OCI-LY3 (cell line): ENCODE measurements at regions not wholly inside any gene's neighbourhood (a gene's known extent, or its start where the extent isn't known, plus 50 kb on each side); places are given as distances from the start of the nearest gene placed in this dataset.

Experiments used
- H2AFZ ChIP-seq: fragments of 200-600, 300-600 bp; shearing (Covaris generic); 2 replicates; pipeline ENCODE4 v1.6.0; 2014; ENCODE audit warnings: antibody characterized with exemption, low read depth, low read length
- H3K27ac ChIP-seq: fragments of 200-600, 300-600 bp; sonication (generic); 2 replicates; pipeline ENCODE4 v1.5.1; 2014; ENCODE audit warnings: mild to moderate bottlenecking, low read length, moderate library complexity, mixed read lengths
- H3K27me3 ChIP-seq: fragments of 200-600, 300-600 bp; sonication (generic); 2 replicates; pipeline ENCODE4 v1.6.1; 2014; ENCODE audit warnings: low read depth, low read length, mixed read lengths
- H3K36me3 ChIP-seq: fragments of 200-600, 300-600 bp; sonication (generic); replicated peaks from 2 replicates; pipeline ENCODE3; 2014; ENCODE audit warnings: low read depth, low read length, mixed read lengths
- H3K4me1 ChIP-seq: fragments of 300-600, 200-600 bp; sonication (generic); 2 replicates; pipeline ENCODE4 v1.6.1; 2014; ENCODE audit warnings: low read length, mixed read lengths
- H3K4me2 ChIP-seq: fragments of 200-600, 300-600 bp; sonication (generic); 2 replicates; pipeline ENCODE4 v1.6.1; 2014; ENCODE audit warnings: low read length, mixed read lengths
- H3K4me3 ChIP-seq: fragments of 300-600, 200-600 bp; sonication (generic); 2 replicates; pipeline ENCODE4 v1.5.1; 2014; ENCODE audit warnings: antibody characterized with exemption, mild to moderate bottlenecking, low read length, moderate library complexity
- H3K79me2 ChIP-seq: fragments of 300-600, 200-600 bp; shearing (Covaris generic); 2 replicates; pipeline ENCODE4 v1.6.1; 2014; ENCODE audit warnings: mild to moderate bottlenecking, low read length, mixed read lengths
- H3K9ac ChIP-seq: fragments of 300-600, 200-600 bp; shearing (Covaris generic); 2 replicates; pipeline ENCODE4 v1.6.0; 2014; ENCODE audit warnings: mild to moderate bottlenecking, low read length, moderate library complexity
- H3K9me3 ChIP-seq: fragments of 200-600, 300-600 bp; shearing (Covaris generic); 2 replicates; pipeline ENCODE4 v1.6.1; 2014; ENCODE audit warnings: low read length, mixed read lengths; ENCODE audit not compliant: insufficient read depth
- H4K20me1 ChIP-seq: fragments of 200-600, 300-600 bp; sonication (generic); 2 replicates; pipeline ENCODE4 v1.6.1; 2016; ENCODE audit warnings: low read length, mixed read lengths; ENCODE audit not compliant: insufficient read depth
- CTCF ChIP-seq: fragments of 200-600, 300-600 bp; sonication (generic); IDR thresholded peaks from 2 replicates; pipeline ENCODE4 v1.5.1; 2014; ENCODE audit warnings: antibody characterized with exemption, low read length, low read depth
- EZH2phosphoT487 ChIP-seq: fragments of 200-600 bp; shearing (Covaris generic); IDR thresholded peaks from 2 replicates; pipeline ENCODE4 v1.6.1; 2018; ENCODE audit warnings: antibody characterized with exemption, mixed run types, low read depth

- H3K4me2 ChIP-seq, result no peak overlapping the region
- no peak overlapping the region for H3K9ac ChIP-seq
- H3K79me2 ChIP-seq, result no peaks in the 10 kb centered on the region
- TF ChIP-seq CTCF (no peak), EZH2phosphoT487 (no peak)
- no peaks in the 10 kb centered on the region for H3K9me3 ChIP-seq
- H3K27ac ChIP-seq, result no peak overlapping the region
- H3K36me3 ChIP-seq, result no peaks in the 10 kb centered on the region
- H4K20me1 ChIP-seq, result no peaks in the 10 kb centered on the region
- no peak overlapping the region for H2AFZ ChIP-seq
- no peaks in the 10 kb centered on the region for H3K4me1 ChIP-seq
- H3K27me3 ChIP-seq, result no peaks in the 10 kb centered on the region
- no peak overlapping the region for H3K4me3 ChIP-seq
These were observed 932.3 kb downstream of the BRD1 start for GRCh38 chr22:48895336-48895735.

- Histone ChIP-seq H3K4me3 (no peak overlapping the region), H3K36me3 (no peaks in the 10 kb centered on the region), H3K79me2 (no peaks in the 10 kb centered on the region), H4K20me1 (no peaks in the 10 kb centered on the region), H3K27me3 (no peaks in the 10 kb centered on the region), H3K9ac (no peak overlapping the region), H3K9me3 (no peaks in the 10 kb centered on the region), H3K4me1 (no peaks in the 10 kb centered on the region), H2AFZ (no peak overlapping the region), H3K27ac (no peak overlapping the region), H3K4me2 (no peak overlapping the region)
- TF ChIP-seq CTCF (no peak), EZH2phosphoT487 (no peak)
These were observed 932.8 kb downstream of the BRD1 start for GRCh38 chr22:48894804-48895250.

GRCh38 chr22:48894064-48894671 is 933.5 kb downstream of the BRD1 start:
- H4K20me1 ChIP-seq, result no peaks in the 10 kb centered on the region
- H3K4me2 ChIP-seq, result no peak overlapping the region
- H3K4me1 ChIP-seq, result no peaks in the 10 kb centered on the region
- no peak overlapping the region for H3K9ac ChIP-seq
- no peak overlapping the region for H3K27ac ChIP-seq
- no peaks in the 10 kb centered on the region for H3K36me3 ChIP-seq
- H3K9me3 ChIP-seq, result no peaks in the 10 kb centered on the region
- TF ChIP-seq EZH2phosphoT487 (no peak), CTCF (no peak)
- H3K79me2 ChIP-seq, result no peaks in the 10 kb centered on the region
- H3K27me3 ChIP-seq, result no peaks in the 10 kb centered on the region
- no peak overlapping the region for H2AFZ ChIP-seq
- H3K4me3 ChIP-seq, result no peak overlapping the region

- Histone ChIP-seq H3K27ac (no peak overlapping the region), H3K9me3 (no peaks in the 10 kb centered on the region), H3K27me3 (no peaks in the 10 kb centered on the region), H3K4me3 (no peak overlapping the region), H3K9ac (no peak overlapping the region), H3K4me1 (no peaks in the 10 kb centered on the region), H2AFZ (no peak overlapping the region), H3K36me3 (no peaks in the 10 kb centered on the region), H3K4me2 (no peak overlapping the region), H4K20me1 (no peaks in the 10 kb centered on the region), H3K79me2 (no peaks in the 10 kb centered on the region)
- TF ChIP-seq EZH2phosphoT487 (no peak), CTCF (no peak)
These were observed 934.2 kb downstream of the BRD1 start for GRCh38 chr22:48893288-48894063.
